Colonic mucosa (tissue), 4 donors: ENCODE measurements at regions not wholly inside any gene's neighbourhood (a gene's known extent, or its start where the extent isn't known, plus 50 kb on each side); places are given as distances from the start of the nearest gene placed in this dataset.

ENCODE experiments used
- DNase-seq: peaks from one replicate; pipeline ENCODE4 v3.0.0-alpha.2; 2020
- H3K27ac ChIP-seq: fragments of 200-600 bp; one replicate; pipeline ENCODE4 v1.8.0; 2021
- H3K27me3 ChIP-seq: fragments of 200-600 bp; one replicate; pipeline ENCODE4 v1.8.0; 2021
- H3K36me3 ChIP-seq: fragments of 200-600 bp; one replicate; pipeline ENCODE4 v1.8.0; 2021
- H3K4me1 ChIP-seq: fragments of 200-600 bp; one replicate; pipeline ENCODE4 v1.8.0; 2021; ENCODE audit warnings: mild to moderate bottlenecking
- H3K4me3 ChIP-seq: fragments of 200-600 bp; one replicate; pipeline ENCODE4 v1.8.0; 2021
- H3K9ac ChIP-seq, 2 donors: one replicate each; pipeline ENCODE4 v1.7.0; 2013; ENCODE audit warnings: control low read depth in 2 of 2, low read depth in 2 of 2, low read length in 2 of 2
- H3K9me3 ChIP-seq: fragments of 200-600 bp; one replicate; pipeline ENCODE4 v1.8.0; 2021
- intact Hi-C: fragments of 100-400 bp; cut with DNase I; formaldehyde crosslinking; loops from one replicate; pipeline ENCODE4 v1.14.1; 2022
- TF ChIP-seq, protein P1 (sequence below): fragments of 200-600 bp; IDR thresholded peaks from one replicate; pipeline ENCODE4 v1.8.0; 2022; ENCODE audit warnings: antibody characterized with exemption, mild to moderate bottlenecking
- donor health status: healthy.
- donor health status: DM: no; HTN: no; CAD: no.
- donor health status: DM: no; HTN: no; CAD: no.

- no peaks in the 10 kb centered on the region for H3K4me1 ChIP-seq
Measured at GRCh38 chr2:181304011-181304844, 153.0 kb upstream of the ITGA4 start.

DNA sequence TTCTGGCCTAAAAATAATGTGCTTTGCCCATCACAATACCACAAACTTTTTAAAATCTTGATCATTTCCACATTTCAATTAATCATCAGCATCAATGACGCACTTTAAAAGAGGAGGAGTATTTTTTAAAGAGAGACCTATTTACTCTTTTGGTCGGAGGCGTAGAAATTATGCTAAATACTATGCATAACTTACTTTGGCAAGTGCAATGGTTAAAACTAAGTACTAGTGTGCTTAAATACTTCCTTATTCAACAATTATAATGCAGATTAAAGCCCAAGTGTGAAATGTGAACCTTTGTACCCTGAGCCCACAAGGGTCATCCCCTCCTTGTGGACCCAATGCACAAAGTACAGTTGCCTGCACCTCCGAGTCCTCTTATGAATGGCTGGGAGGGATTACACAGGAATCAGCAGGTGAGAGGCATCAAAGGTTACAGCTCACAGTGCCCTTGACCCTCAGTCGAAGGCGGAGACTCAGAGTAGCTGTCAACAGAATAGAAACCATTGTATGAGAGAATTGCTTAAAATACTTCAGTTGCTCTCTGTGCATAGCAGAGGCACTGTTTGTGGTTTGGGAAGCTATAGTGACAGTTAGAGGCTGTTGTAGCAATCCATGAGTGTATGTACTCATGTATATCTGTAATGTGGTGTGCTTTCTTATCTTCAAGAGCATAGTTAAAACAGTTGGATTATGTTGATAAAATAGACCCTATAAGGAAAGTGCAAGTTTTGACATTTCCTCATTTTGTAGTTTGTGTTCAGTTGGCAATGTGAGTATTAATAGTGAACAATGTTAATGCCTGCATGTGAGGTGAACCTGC lies 151.7 kb upstream of the ITGA4 start:
- Histone ChIP-seq H3K27me3 (no peaks in the 10 kb centered on the region), H3K9ac (no peak overlapping the region), H3K27ac (peak overlapping the region; percentile 61), H3K36me3 (no peaks in the 10 kb centered on the region), H3K4me1 (no peaks in the 10 kb centered on the region), H3K9me3 (no peaks in the 10 kb centered on the region), H3K4me3 (no peak overlapping the region)
- intact Hi-C loops, result no loop called here
- TF ChIP-seq, protein P1, sequence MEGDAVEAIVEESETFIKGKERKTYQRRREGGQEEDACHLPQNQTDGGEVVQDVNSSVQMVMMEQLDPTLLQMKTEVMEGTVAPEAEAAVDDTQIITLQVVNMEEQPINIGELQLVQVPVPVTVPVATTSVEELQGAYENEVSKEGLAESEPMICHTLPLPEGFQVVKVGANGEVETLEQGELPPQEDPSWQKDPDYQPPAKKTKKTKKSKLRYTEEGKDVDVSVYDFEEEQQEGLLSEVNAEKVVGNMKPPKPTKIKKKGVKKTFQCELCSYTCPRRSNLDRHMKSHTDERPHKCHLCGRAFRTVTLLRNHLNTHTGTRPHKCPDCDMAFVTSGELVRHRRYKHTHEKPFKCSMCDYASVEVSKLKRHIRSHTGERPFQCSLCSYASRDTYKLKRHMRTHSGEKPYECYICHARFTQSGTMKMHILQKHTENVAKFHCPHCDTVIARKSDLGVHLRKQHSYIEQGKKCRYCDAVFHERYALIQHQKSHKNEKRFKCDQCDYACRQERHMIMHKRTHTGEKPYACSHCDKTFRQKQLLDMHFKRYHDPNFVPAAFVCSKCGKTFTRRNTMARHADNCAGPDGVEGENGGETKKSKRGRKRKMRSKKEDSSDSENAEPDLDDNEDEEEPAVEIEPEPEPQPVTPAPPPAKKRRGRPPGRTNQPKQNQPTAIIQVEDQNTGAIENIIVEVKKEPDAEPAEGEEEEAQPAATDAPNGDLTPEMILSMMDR, result no peak
- peak; percentile 24 for DNase-seq

More at GRCh38 chr2:181304011-181304844, 153.0 kb upstream of the ITGA4 start:
- Histone ChIP-seq H3K27ac (peak overlapping the region; percentile 25), H3K27me3 (no peaks in the 10 kb centered on the region), H3K9ac (peak overlapping the region in 1 of 2 donors; percentile 47), H3K4me3 (no peak overlapping the region), H3K9me3 (no peaks in the 10 kb centered on the region), H3K36me3 (no peaks in the 10 kb centered on the region)
- intact Hi-C loops, result no loop called here
- no peak for DNase-seq
- TF ChIP-seq, protein P1, result no peak

GRCh38 chr2:181306785-181307184 lies 150.4 kb upstream of the ITGA4 start:
- Histone ChIP-seq H3K27ac (peak overlapping the region; percentile 61), H3K4me1 (no peaks in the 10 kb centered on the region), H3K36me3 (no peaks in the 10 kb centered on the region), H3K9ac (no peak overlapping the region), H3K27me3 (no peaks in the 10 kb centered on the region), H3K9me3 (no peaks in the 10 kb centered on the region), H3K4me3 (no peak overlapping the region)
- DNase-seq, result no peak
- intact Hi-C loops, result no loop called here
- TF ChIP-seq, protein P1, result no peak

- Histone ChIP-seq H3K27me3 (no peaks in the 10 kb centered on the region), H3K36me3 (no peaks in the 10 kb centered on the region), H3K4me1 (no peaks in the 10 kb centered on the region), H3K9me3 (no peaks in the 10 kb centered on the region), H3K9ac (no peak overlapping the region), H3K4me3 (no peak overlapping the region), H3K27ac (peak overlapping the region; percentile 61)
- no peak for DNase-seq
- TF ChIP-seq, protein P1, result no peak
- intact Hi-C loops, result no loop called here
Measured at GRCh38 chr2:181307203-181307991, 149.8 kb upstream of the ITGA4 start.
